ENCODE measurements at regions not wholly inside any gene's neighbourhood (a gene's known extent, or its start where the extent isn't known, plus 50 kb on each side); places are given as distances from the start of the nearest gene placed in this dataset.
A peak's percentile ranks its signal among the peaks of the same experiment; 100 is the strongest.
"Not testable (repeated sequence)": the region's sequence is repeated elsewhere in the genome, so short reads cannot be mapped to it uniquely, and the experiment has no call there.

- DNase-seq (ENCODE audit: low read depth in 2 of 3, low spot score in 2 of 3) = not testable (repeated sequence)
These were observed 49.9 kb upstream of the MSMB start for GRCh38 chr10:46095943-46096342.

- DNase-seq (ENCODE audit: low read depth in 2 of 3, low spot score in 2 of 3) = no peak
These were observed 50.4 kb upstream of the MSMB start for GRCh38 chr10:46096446-46096845.

- peak in 1 of 3 donors; percentile 30 for DNase-seq (ENCODE audit: low read depth in 2 of 3, low spot score in 2 of 3)
These were observed 51.0 kb upstream of the MSMB start for GRCh38 chr10:46096909-46097575.

GRCh38 chr10:46097576-46098317, 51.7 kb upstream of the MSMB start:
- no peak for DNase-seq (ENCODE audit: low read depth in 2 of 3, low spot score in 2 of 3)

GRCh38 chr10:46098386-46098785, 52.3 kb upstream of the MSMB start:
- DNase-seq (ENCODE audit: low read depth in 2 of 3, low spot score in 2 of 3) = peak in 1 of 3 donors; percentile 37

- DNase-seq (ENCODE audit: low read depth in 2 of 3, low spot score in 2 of 3) = not testable (repeated sequence)
These were observed 52.9 kb upstream of the MSMB start for GRCh38 chr10:46098925-46099324.

GRCh38 chr10:46104071-46104585, 58.1 kb upstream of the MSMB start:
- DNase-seq (ENCODE audit: low read depth in 2 of 3, low spot score in 2 of 3) = no peak

- not testable (repeated sequence) for DNase-seq (ENCODE audit: low read depth in 2 of 3, low spot score in 2 of 3)
These were observed 59.3 kb upstream of the MSMB start for GRCh38 chr10:46105416-46105815.

GRCh38 chr10:46105856-46106409, 59.9 kb upstream of the MSMB start:
- peak in 1 of 3 donors; percentile 21 for DNase-seq (ENCODE audit: low read depth in 2 of 3, low spot score in 2 of 3)

- DNase-seq (ENCODE audit: low read depth in 2 of 3, low spot score in 2 of 3) = peak in 2 of 3 donors; percentile 51 to 60
These were observed 60.6 kb upstream of the MSMB start for GRCh38 chr10:46106410-46107255.

- not testable (repeated sequence) for DNase-seq (ENCODE audit: low read depth in 2 of 3, low spot score in 2 of 3)
These were observed 62.1 kb upstream of the MSMB start for GRCh38 chr10:46108158-46108499.

GRCh38 chr10:46154271-46154670, 108.2 kb upstream of the MSMB start:
- DNase-seq (ENCODE audit: low read depth in 2 of 3, low spot score in 2 of 3) = not testable (repeated sequence)

GRCh38 chr10:46154683-46155082, 108.6 kb upstream of the MSMB start:
- not testable (repeated sequence) for DNase-seq (ENCODE audit: low read depth in 2 of 3, low spot score in 2 of 3)

GRCh38 chr10:46156866-46157265, 110.8 kb upstream of the MSMB start:
- DNase-seq (ENCODE audit: low read depth in 2 of 3, low spot score in 2 of 3) = not testable (repeated sequence)

GRCh38 chr10:46169736-46170135, 117.1 kb upstream of the ANTXRL start:
- DNase-seq (ENCODE audit: low read depth in 2 of 3, low spot score in 2 of 3) = peak in 1 of 3 donors; percentile 2

- no peak for DNase-seq (ENCODE audit: low read depth in 2 of 3, low spot score in 2 of 3)
These were observed 116.0 kb upstream of the ANTXRL start for GRCh38 chr10:46170789-46171188.

GRCh38 chr10:46171661-46172060, 115.1 kb upstream of the ANTXRL start:
- no peak for DNase-seq (ENCODE audit: low read depth in 2 of 3, low spot score in 2 of 3)

- DNase-seq (ENCODE audit: low read depth in 2 of 3, low spot score in 2 of 3) = no peak
These were observed 111.5 kb upstream of the ANTXRL start for GRCh38 chr10:46175296-46175695.

- no peak for DNase-seq (ENCODE audit: low read depth in 2 of 3, low spot score in 2 of 3)
These were observed 111.0 kb upstream of the ANTXRL start for GRCh38 chr10:46175831-46176230.

- not testable (repeated sequence) for DNase-seq (ENCODE audit: low read depth in 2 of 3, low spot score in 2 of 3)
These were observed 99.4 kb upstream of the ANTXRL start for GRCh38 chr10:46187431-46187830.

- no peak for DNase-seq (ENCODE audit: low read depth in 2 of 3, low spot score in 2 of 3)
These were observed 89.7 kb upstream of the ANTXRL start for GRCh38 chr10:46197050-46197449.
